DOHH2 (cell line): ENCODE measurements at regions not wholly inside any gene's neighbourhood (a gene's known extent, or its start where the extent isn't known, plus 50 kb on each side); places are given as distances from the start of the nearest gene placed in this dataset.

Experiments used
- CTCF ChIP-seq: fragments of 200-600 bp; sonication (generic); IDR thresholded peaks from one replicate; pipeline ENCODE4 v1.5.1; 2014; ENCODE audit warnings: antibody characterized with exemption, mild to moderate bottlenecking, low read depth, low read length; ENCODE audit not compliant: poor library complexity, severe bottlenecking
- EZH2phosphoT487 ChIP-seq: fragments of 200-600 bp; sonication (generic); IDR thresholded peaks from 2 replicates; pipeline ENCODE4 v1.6.1; 2017; ENCODE audit warnings: borderline replicate concordance, mild to moderate bottlenecking, antibody characterized with exemption, low read length, moderate library complexity, mixed read lengths

DNA sequence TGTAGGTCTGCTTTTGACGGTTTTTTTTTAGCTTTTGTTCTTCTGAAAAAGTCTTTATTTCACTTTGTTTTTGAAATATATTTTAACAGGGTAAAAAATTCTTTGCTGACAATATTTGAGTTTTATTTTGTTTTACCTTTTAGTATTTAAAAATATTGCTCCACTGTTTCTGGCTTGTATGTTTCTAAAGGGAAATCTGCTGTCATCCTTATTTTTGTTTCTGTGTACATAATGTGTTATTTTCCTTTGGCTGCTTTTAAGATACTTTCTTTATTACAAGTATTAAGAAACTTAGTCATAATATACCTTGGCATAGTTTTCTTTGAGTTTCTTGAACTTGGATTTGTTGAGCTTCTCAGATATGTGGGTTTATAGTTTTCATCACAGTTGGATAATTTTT is 88.6 kb upstream of the SPACA1 start:
- TF ChIP-seq CTCF (no peak), EZH2phosphoT487 (no peak)
